A549 (cell line): ENCODE measurements at regions not wholly inside any gene's neighbourhood (a gene's known extent, or its start where the extent isn't known, plus 50 kb on each side); places are given as distances from the start of the nearest gene placed in this dataset.
A peak's percentile ranks its signal among the peaks of the same experiment; 100 is the strongest.

Experiments
- CTCF ChIP-seq: fragments of >200 bp; sonication (Bioruptor Twin); formaldehyde crosslinking; IDR thresholded peaks from 3 replicates; pipeline ENCODE4 v1.5.1; 2016
- EHMT2 ChIP-seq: fragments of 200-600 bp; sonication (generic); IDR thresholded peaks from 2 replicates; pipeline ENCODE4 v1.6.1; 2016; ENCODE audit warnings: antibody characterized with exemption, low read depth, mild to moderate bottlenecking, moderate library complexity
- MAX ChIP-seq: IDR thresholded peaks from 2 replicates; pipeline ENCODE4 v1.6.1; 2012
- NFE2L2 ChIP-seq: fragments of 150-350 bp; conservative IDR thresholded peaks from 2 replicates; pipeline ENCODE4 v1.6.1; 2014; ENCODE audit warnings: low read length
- NR3C1 ChIP-seq: fragments of >200 bp; sonication (Bioruptor Twin); formaldehyde crosslinking; IDR thresholded peaks from 3 replicates; pipeline ENCODE4 v1.6.1; 2017
- PHF8 ChIP-seq: fragments of 200-600 bp; sonication (generic); IDR thresholded peaks from 2 replicates; pipeline ENCODE4 v1.6.1; 2016; ENCODE audit warnings: low read depth, mild to moderate bottlenecking, antibody characterized with exemption, moderate library complexity, borderline replicate concordance
- POLR2A ChIP-seq: IDR thresholded peaks from 2 replicates; pipeline ENCODE4 v1.6.1; 2012; ENCODE audit warnings: mild to moderate bottlenecking, low read length
- RAD21 ChIP-seq, 2 experiments: fragments of >200 bp in 1 of 2; sonication (Bioruptor Twin) in 1 of 2; formaldehyde crosslinking in 1 of 2; IDR thresholded peaks in 1 of 2; conservative IDR thresholded peaks in 1 of 2; 2 replicates in 1 of 2; 3 replicates in 1 of 2; pipeline ENCODE4 v1.6.1; 2012 to 2018; ENCODE audit warnings: inconsistent platforms in 1 of 2
- ZC3H11A ChIP-seq: fragments of 450-650 bp; IDR thresholded peaks from 2 replicates; pipeline ENCODE4 v1.6.1; 2014; ENCODE audit warnings: antibody characterized with exemption, mild to moderate bottlenecking
- TF ChIP-seq, protein P1 (sequence below): fragments of >200 bp; sonication (Bioruptor Twin); formaldehyde crosslinking; IDR thresholded peaks from 3 replicates; pipeline ENCODE4 v1.6.1; 2016

GRCh38 chr9:91503673-91504081 lies 80.0 kb upstream of the NFIL3 start:
- TF ChIP-seq NR3C1, result no peak
- no peak for TF ChIP-seq POLR2A
- TF ChIP-seq NFE2L2, result peak; percentile 64
- TF ChIP-seq CTCF, result no peak
- no peak for TF ChIP-seq MAX
- no peak for TF ChIP-seq ZC3H11A
- no peak for TF ChIP-seq RAD21 (conservative IDR thresholded peaks at IDR 0.05 in 1 of 2, IDR thresholded peaks at IDR 0.05 in 1 of 2)
- TF ChIP-seq, protein P1, sequence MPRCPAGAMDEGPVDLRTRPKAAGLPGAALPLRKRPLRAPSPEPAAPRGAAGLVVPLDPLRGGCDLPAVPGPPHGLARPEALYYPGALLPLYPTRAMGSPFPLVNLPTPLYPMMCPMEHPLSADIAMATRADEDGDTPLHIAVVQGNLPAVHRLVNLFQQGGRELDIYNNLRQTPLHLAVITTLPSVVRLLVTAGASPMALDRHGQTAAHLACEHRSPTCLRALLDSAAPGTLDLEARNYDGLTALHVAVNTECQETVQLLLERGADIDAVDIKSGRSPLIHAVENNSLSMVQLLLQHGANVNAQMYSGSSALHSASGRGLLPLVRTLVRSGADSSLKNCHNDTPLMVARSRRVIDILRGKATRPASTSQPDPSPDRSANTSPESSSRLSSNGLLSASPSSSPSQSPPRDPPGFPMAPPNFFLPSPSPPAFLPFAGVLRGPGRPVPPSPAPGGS, result no peak
- TF ChIP-seq PHF8, result no peak
- no peak for TF ChIP-seq EHMT2
